Prostate gland (tissue), 2 donors: ENCODE measurements at regions not wholly inside any gene's neighbourhood (a gene's known extent, or its start where the extent isn't known, plus 50 kb on each side); places are given as distances from the start of the nearest gene placed in this dataset.
"Not testable (repeated sequence)": the region's sequence is repeated elsewhere in the genome, so short reads cannot be mapped to it uniquely, and the experiment has no call there.

Source experiments
- CTCF ChIP-seq, 4 experiments: fragments of 200-600 bp in 2 of 4; fragments of 450-650 bp in 2 of 4; sonication (generic) in 2 of 4; IDR thresholded peaks; 1 replicate in 3 of 4; 2 replicates in 1 of 4; pipeline ENCODE4 v1.5.1; 2016 to 2019; ENCODE audit warnings: antibody characterized with exemption in 4 of 4, mild to moderate bottlenecking in 2 of 4, moderate library complexity in 2 of 4
- POLR2A ChIP-seq: fragments of 450-650 bp; IDR thresholded peaks from one replicate; pipeline ENCODE4 v1.6.1; 2016; ENCODE audit warnings: antibody characterized with exemption, mild to moderate bottlenecking
- POLR2AphosphoS5 ChIP-seq: sonication (generic); formaldehyde crosslinking; IDR thresholded peaks from one replicate; pipeline ENCODE4 v1.6.1; 2017; ENCODE audit warnings: antibody characterized with exemption

- not testable (repeated sequence) for TF ChIP-seq POLR2AphosphoS5; CTCF (IDR thresholded peaks at IDR 0.05); POLR2A
Measured at GRCh38 chr3:130155464-130155863, 73.8 kb downstream of the ALG1L2 start.
